Muscle of leg (tissue), 3 donors: ENCODE measurements at regions not wholly inside any gene's neighbourhood (a gene's known extent, or its start where the extent isn't known, plus 50 kb on each side); places are given as distances from the start of the nearest gene placed in this dataset.
A peak's percentile ranks its signal among the peaks of the same experiment; 100 is the strongest.

Experiments
- DNase-seq: peaks from one replicate; pipeline ENCODE4 v3.0.0; 2013
- H3K27ac ChIP-seq: one replicate; pipeline ENCODE4 v1.5.1; 2013; ENCODE audit warnings: mild to moderate bottlenecking, low read length, control low read depth
- H3K27me3 ChIP-seq: one replicate; pipeline ENCODE4 v1.6.1; 2013; ENCODE audit warnings: low read length; ENCODE audit not compliant: control insufficient read depth, insufficient read depth
- H3K36me3 ChIP-seq: one replicate; pipeline ENCODE4 v1.6.1; 2013; ENCODE audit warnings: low read length; ENCODE audit not compliant: control insufficient read depth, insufficient read depth
- H3K4me1 ChIP-seq: one replicate; pipeline ENCODE4 v1.6.1; 2013; ENCODE audit warnings: low read length; ENCODE audit not compliant: control insufficient read depth, insufficient read depth
- H3K4me3 ChIP-seq: one replicate; pipeline ENCODE4 v1.5.1; 2013; ENCODE audit warnings: low read length, control low read depth
- H3K9me3 ChIP-seq: replicated peaks from 2 replicates; pipeline ENCODE4 v1.6.1; 2013; ENCODE audit warnings: low read depth, low read length; ENCODE audit not compliant: control insufficient read depth
- WGBS: methylation state at CpG from one replicate; pipeline ENCODE4 v1.1.5; 2013; ENCODE audit warnings: missing lambda C conversion rate; ENCODE audit not compliant: insufficient coverage; 5-methylcytosine and 5-hydroxymethylcytosine counted together

- H3K9me3 ChIP-seq = peaks cover 11% of the 10 kb centered on the region
- no peaks in the 10 kb centered on the region for H3K4me1 ChIP-seq
- H3K4me3 ChIP-seq = no peak overlapping the region
- H3K27ac ChIP-seq = no peak overlapping the region
- H3K27me3 ChIP-seq = no peaks in the 10 kb centered on the region
- no peaks in the 10 kb centered on the region for H3K36me3 ChIP-seq
- DNase-seq = no peak
- WGBS = 91% methylated on average over 2 of the region's 3 CpGs
Observed at GRCh38 chr12:107590413-107590812, 95.2 kb upstream of the PWP1 start.

- H3K27ac ChIP-seq = no peak overlapping the region
- H3K27me3 ChIP-seq = no peaks in the 10 kb centered on the region
- 83% methylated on average over 1 of the region's 2 CpGs for WGBS
- no peak for DNase-seq
- no peaks in the 10 kb centered on the region for H3K4me1 ChIP-seq
- H3K9me3 ChIP-seq = peaks cover 11% of the 10 kb centered on the region
- H3K36me3 ChIP-seq = no peaks in the 10 kb centered on the region
- H3K4me3 ChIP-seq = no peak overlapping the region
Observed at GRCh38 chr12:107590814-107591375, 94.7 kb upstream of the PWP1 start.

GRCh38 chr12:107593713-107594381, 91.8 kb upstream of the PWP1 start:
- no peak overlapping the region for H3K27ac ChIP-seq
- WGBS = 100% methylated on average over 1 of the region's 7 CpGs
- H3K27me3 ChIP-seq = no peaks in the 10 kb centered on the region
- H3K9me3 ChIP-seq = peaks cover 7% of the 10 kb centered on the region
- DNase-seq = no peak
- H3K36me3 ChIP-seq = no peaks in the 10 kb centered on the region
- no peak overlapping the region for H3K4me3 ChIP-seq
- H3K4me1 ChIP-seq = no peaks in the 10 kb centered on the region

GRCh38 chr12:107594995-107595394, 90.6 kb upstream of the PWP1 start:
- no peak overlapping the region for H3K4me3 ChIP-seq
- H3K27ac ChIP-seq = no peak overlapping the region
- no peaks in the 10 kb centered on the region for H3K27me3 ChIP-seq
- H3K4me1 ChIP-seq = no peaks in the 10 kb centered on the region
- 71% methylated on average over 2 of the region's 3 CpGs for WGBS
- H3K36me3 ChIP-seq = no peaks in the 10 kb centered on the region
- peaks cover 7% of the 10 kb centered on the region for H3K9me3 ChIP-seq
- DNase-seq = no peak

GRCh38 chr12:107597695-107598410, 87.7 kb upstream of the PWP1 start:
- DNase-seq = no peak

GRCh38 chr12:107598906-107599305, 86.7 kb upstream of the PWP1 start:
- H3K9me3 ChIP-seq = peaks cover 3% of the 10 kb centered on the region
- H3K4me1 ChIP-seq = peaks cover 5% of the 10 kb centered on the region
- no peaks in the 10 kb centered on the region for H3K36me3 ChIP-seq
- WGBS = no CpG with 5 or more reads among the region's 3 CpGs
- no peak overlapping the region for H3K4me3 ChIP-seq
- no peak overlapping the region for H3K27ac ChIP-seq
- H3K27me3 ChIP-seq = no peaks in the 10 kb centered on the region
- DNase-seq = no peak

More at GRCh38 chr12:107597695-107598410, 87.7 kb upstream of the PWP1 start:
- Histone ChIP-seq H3K4me1 (peaks cover 5% of the 10 kb centered on the region), H3K9me3 (peaks cover 7% of the 10 kb centered on the region), H3K36me3 (no peaks in the 10 kb centered on the region), H3K27me3 (no peaks in the 10 kb centered on the region), H3K27ac (no peak overlapping the region), H3K4me3 (no peak overlapping the region)
- no CpG with 5 or more reads among the region's 2 CpGs for WGBS

GRCh38 chr12:107600581-107601144, 84.9 kb upstream of the PWP1 start:
- Histone ChIP-seq H3K4me3 (no peak overlapping the region), H3K9me3 (no peaks in the 10 kb centered on the region), H3K27ac (no peak overlapping the region), H3K4me1 (peaks cover 5% of the 10 kb centered on the region), H3K27me3 (no peaks in the 10 kb centered on the region), H3K36me3 (no peaks in the 10 kb centered on the region)
- 29% methylated on average over 2 of the region's 4 CpGs for WGBS
- no peak for DNase-seq

- Histone ChIP-seq H3K36me3 (no peaks in the 10 kb centered on the region), H3K4me1 (peaks cover 8% of the 10 kb centered on the region), H3K4me3 (no peak overlapping the region), H3K27me3 (no peaks in the 10 kb centered on the region), H3K27ac (no peak overlapping the region), H3K9me3 (no peaks in the 10 kb centered on the region)
- WGBS = no CpG with 5 or more reads among the region's 9 CpGs
- DNase-seq = peak; percentile 63
Observed at GRCh38 chr12:107602446-107602845, 83.2 kb upstream of the PWP1 start.

GRCh38 chr12:107605293-107605692, 80.3 kb upstream of the PWP1 start:
- peaks cover 9% of the 10 kb centered on the region for H3K4me1 ChIP-seq
- H3K27me3 ChIP-seq = peaks cover 3% of the 10 kb centered on the region
- 51% methylated on average over 3 of the region's 3 CpGs for WGBS
- no peak overlapping the region for H3K27ac ChIP-seq
- no peaks in the 10 kb centered on the region for H3K9me3 ChIP-seq
- no peak for DNase-seq
- H3K4me3 ChIP-seq = no peak overlapping the region
- H3K36me3 ChIP-seq = no peaks in the 10 kb centered on the region
